ENCODE measurements at regions not wholly inside any gene's neighbourhood (a gene's known extent, or its start where the extent isn't known, plus 50 kb on each side); places are given as distances from the start of the nearest gene placed in this dataset.

- H3K4me3 ChIP-seq (ENCODE audit: low read depth, low read length) = no peak overlapping the region
- in situ Hi-C loops (cut with HindIII; ENCODE audit: low sequenced_read_pairs) = no loop called here
- TF ChIP-seq CTCF (IDR thresholded peaks at IDR 0.05; ENCODE audit: low read depth, low read length) = no peak
- DNase-seq (ENCODE audit: low read depth, low spot score) = no peak
Observed at GRCh38 chr1:198903621-198904020, 264.8 kb downstream of the PTPRC start.

GRCh38 chr1:198904321-198904720 lies 265.5 kb downstream of the PTPRC start:
- no peak for TF ChIP-seq CTCF (IDR thresholded peaks at IDR 0.05; ENCODE audit: low read depth, low read length)
- in situ Hi-C loops (cut with HindIII; ENCODE audit: low sequenced_read_pairs) = no loop called here
- DNase-seq (ENCODE audit: low read depth, low spot score) = no peak
- H3K4me3 ChIP-seq (ENCODE audit: low read depth, low read length) = no peak overlapping the region

- in situ Hi-C loops (cut with HindIII; ENCODE audit: low sequenced_read_pairs) = no loop called here
- no peak overlapping the region for H3K4me3 ChIP-seq (ENCODE audit: low read depth, low read length)
- no peak for TF ChIP-seq CTCF (IDR thresholded peaks at IDR 0.05; ENCODE audit: low read depth, low read length)
- DNase-seq (ENCODE audit: low read depth, low spot score) = no peak
Observed at GRCh38 chr1:198906739-198907422, 268.0 kb downstream of the PTPRC start.

- H3K4me3 ChIP-seq (ENCODE audit: low read depth, low read length) = no peak overlapping the region
- in situ Hi-C loops (cut with HindIII; ENCODE audit: low sequenced_read_pairs) = no loop called here
- DNase-seq (ENCODE audit: low read depth, low spot score) = no peak
- no peak for TF ChIP-seq CTCF (IDR thresholded peaks at IDR 0.05; ENCODE audit: low read depth, low read length)
Observed at GRCh38 chr1:198907423-198907746, 268.5 kb downstream of the PTPRC start.

GRCh38 chr1:198908995-198909394 lies 270.2 kb downstream of the PTPRC start:
- H3K4me3 ChIP-seq (ENCODE audit: low read depth, low read length) = no peak overlapping the region
- no peak for TF ChIP-seq CTCF (IDR thresholded peaks at IDR 0.05; ENCODE audit: low read depth, low read length)
- DNase-seq (ENCODE audit: low read depth, low spot score) = no peak
- in situ Hi-C loops (cut with HindIII; ENCODE audit: low sequenced_read_pairs) = no loop called here

GRCh38 chr1:198909973-198910372 lies 271.1 kb downstream of the PTPRC start:
- in situ Hi-C loops (cut with HindIII; ENCODE audit: low sequenced_read_pairs) = no loop called here
- TF ChIP-seq CTCF (IDR thresholded peaks at IDR 0.05; ENCODE audit: low read depth, low read length) = peak; percentile 5
- no peak overlapping the region for H3K4me3 ChIP-seq (ENCODE audit: low read depth, low read length)
- DNase-seq (ENCODE audit: low read depth, low spot score) = peak; percentile 70

- no peak for TF ChIP-seq CTCF (IDR thresholded peaks at IDR 0.05; ENCODE audit: low read depth, low read length)
- no peak overlapping the region for H3K4me3 ChIP-seq (ENCODE audit: low read depth, low read length)
- DNase-seq (ENCODE audit: low read depth, low spot score) = no peak
- in situ Hi-C loops (cut with HindIII; ENCODE audit: low sequenced_read_pairs) = no loop called here
Observed at GRCh38 chr1:198910816-198911215, 272.0 kb downstream of the PTPRC start.
